Brain microvascular endothelial cell (primary cell): ENCODE measurements at regions not wholly inside any gene's neighbourhood (a gene's known extent, or its start where the extent isn't known, plus 50 kb on each side); places are given as distances from the start of the nearest gene placed in this dataset.
"Not testable (repeated sequence)": the region's sequence is repeated elsewhere in the genome, so short reads cannot be mapped to it uniquely, and the experiment has no call there.

Source experiments
- DNase-seq: peaks from one replicate; pipeline ENCODE4 v3.0.0-alpha.2; 2020
- H3K27ac ChIP-seq: fragments of 250-450 bp; sonication (Bioruptor Pico); 2 replicates; pipeline ENCODE4 v1.5.1; 2020; ENCODE audit warnings: mild to moderate bottlenecking, moderate library complexity
- H3K27me3 ChIP-seq: fragments of 250-450 bp; sonication (Bioruptor Pico); replicated peaks from 2 replicates; pipeline ENCODE4 v1.5.1; 2020; ENCODE audit warnings: mild to moderate bottlenecking
- H3K36me3 ChIP-seq: fragments of 250-450 bp; sonication (Bioruptor Pico); replicated peaks from 2 replicates; pipeline ENCODE4 v1.5.1; 2020; ENCODE audit warnings: mild to moderate bottlenecking
- H3K4me3 ChIP-seq: 2 replicates; pipeline ENCODE4 v1.5.1; 2011; ENCODE audit warnings: low read depth, mild to moderate bottlenecking, control low read depth, low read length, moderate library complexity
- in situ Hi-C: cut with HindIII; loops from 2 replicates; pipeline ENCODE4 v1.10.0; 2017; ENCODE audit warnings: low sequenced_read_pairs, low pct_ligation_motif_present
- TF ChIP-seq, protein P1 (sequence below): IDR thresholded peaks from 2 replicates; pipeline ENCODE4 v1.5.1; 2011; ENCODE audit warnings: low read depth, mild to moderate bottlenecking, moderate library complexity, low read length, control low read depth, inconsistent platforms; ENCODE audit errors: missing control alignments

DNA sequence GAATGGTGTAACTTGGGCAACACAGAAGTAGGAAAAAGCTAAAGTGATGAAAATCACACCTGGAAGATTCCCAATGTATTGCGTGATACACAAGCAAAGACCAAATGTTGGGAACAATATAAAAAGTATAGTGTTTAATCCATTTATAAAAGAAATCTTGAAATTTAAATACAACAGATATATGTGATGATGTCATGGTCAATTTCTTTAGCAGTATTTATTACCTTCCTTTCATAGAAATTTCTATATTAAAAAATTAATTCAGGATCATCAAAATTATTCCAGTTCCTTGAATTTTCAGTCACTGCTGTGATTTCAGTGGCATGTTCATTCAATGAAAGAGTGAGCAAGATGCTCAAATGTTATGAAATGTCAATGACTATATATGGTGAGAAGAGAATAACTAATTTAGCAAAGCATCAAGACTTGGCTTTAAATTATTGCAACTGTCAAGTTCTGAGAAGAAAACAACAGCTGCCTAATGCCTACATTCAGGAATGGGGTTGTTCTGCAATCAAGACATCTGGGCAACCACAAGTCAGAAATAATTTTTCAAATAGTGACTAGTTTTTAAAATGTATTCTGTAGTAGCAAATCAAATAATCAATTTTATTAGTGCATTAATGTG lies 308.8 kb downstream of the SEMA3D start:
- H3K4me3 ChIP-seq: no peak overlapping the region
- TF ChIP-seq, protein P1, sequence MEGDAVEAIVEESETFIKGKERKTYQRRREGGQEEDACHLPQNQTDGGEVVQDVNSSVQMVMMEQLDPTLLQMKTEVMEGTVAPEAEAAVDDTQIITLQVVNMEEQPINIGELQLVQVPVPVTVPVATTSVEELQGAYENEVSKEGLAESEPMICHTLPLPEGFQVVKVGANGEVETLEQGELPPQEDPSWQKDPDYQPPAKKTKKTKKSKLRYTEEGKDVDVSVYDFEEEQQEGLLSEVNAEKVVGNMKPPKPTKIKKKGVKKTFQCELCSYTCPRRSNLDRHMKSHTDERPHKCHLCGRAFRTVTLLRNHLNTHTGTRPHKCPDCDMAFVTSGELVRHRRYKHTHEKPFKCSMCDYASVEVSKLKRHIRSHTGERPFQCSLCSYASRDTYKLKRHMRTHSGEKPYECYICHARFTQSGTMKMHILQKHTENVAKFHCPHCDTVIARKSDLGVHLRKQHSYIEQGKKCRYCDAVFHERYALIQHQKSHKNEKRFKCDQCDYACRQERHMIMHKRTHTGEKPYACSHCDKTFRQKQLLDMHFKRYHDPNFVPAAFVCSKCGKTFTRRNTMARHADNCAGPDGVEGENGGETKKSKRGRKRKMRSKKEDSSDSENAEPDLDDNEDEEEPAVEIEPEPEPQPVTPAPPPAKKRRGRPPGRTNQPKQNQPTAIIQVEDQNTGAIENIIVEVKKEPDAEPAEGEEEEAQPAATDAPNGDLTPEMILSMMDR: no peak
- H3K27me3 ChIP-seq: no peaks in the 10 kb centered on the region
- no peak overlapping the region for H3K27ac ChIP-seq
- DNase-seq: no peak
- H3K36me3 ChIP-seq: no peaks in the 10 kb centered on the region
- in situ Hi-C loops: no loop called here

DNA sequence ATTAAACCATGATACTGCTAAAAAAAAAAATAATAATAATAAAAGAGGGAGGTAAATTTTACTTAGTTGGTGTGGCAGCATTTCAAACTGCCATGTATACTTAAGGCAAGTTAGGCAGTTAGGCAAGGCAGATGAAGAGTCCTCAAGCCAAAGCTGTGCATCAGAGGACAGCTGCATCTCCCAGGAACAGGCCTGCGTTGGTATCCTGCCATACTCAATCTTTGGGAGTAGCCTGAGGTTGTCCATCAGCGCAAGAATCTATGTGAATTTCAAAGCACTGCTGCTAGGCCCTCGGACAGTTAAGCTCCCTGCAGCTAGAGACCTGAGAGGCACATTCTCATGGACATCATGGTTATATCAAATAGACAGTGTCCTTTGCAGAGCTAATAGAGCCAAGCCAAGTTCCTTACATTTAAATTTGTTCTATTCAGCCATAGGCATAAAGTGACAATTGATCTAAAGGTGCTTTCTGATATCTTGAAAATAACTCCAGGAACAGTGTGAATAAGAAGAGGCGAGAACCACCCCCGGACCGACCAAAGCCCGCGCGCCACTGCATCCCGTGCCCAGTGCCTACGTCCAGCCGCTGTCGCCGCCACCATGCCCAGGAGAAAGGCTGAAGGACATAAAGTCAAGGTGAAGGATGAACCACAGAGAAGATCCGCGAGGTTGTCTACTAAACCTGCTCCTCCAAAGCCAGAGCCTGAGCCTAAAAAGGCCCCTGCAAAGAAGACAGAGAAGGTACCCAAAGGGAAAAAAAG lies 310.6 kb downstream of the SEMA3D start:
- no peaks in the 10 kb centered on the region for H3K27me3 ChIP-seq
- no peak overlapping the region for H3K4me3 ChIP-seq
- H3K36me3 ChIP-seq: no peaks in the 10 kb centered on the region
- TF ChIP-seq, protein P1: no peak
- in situ Hi-C loops: no loop called here
- DNase-seq: no peak
- no peak overlapping the region for H3K27ac ChIP-seq

DNA sequence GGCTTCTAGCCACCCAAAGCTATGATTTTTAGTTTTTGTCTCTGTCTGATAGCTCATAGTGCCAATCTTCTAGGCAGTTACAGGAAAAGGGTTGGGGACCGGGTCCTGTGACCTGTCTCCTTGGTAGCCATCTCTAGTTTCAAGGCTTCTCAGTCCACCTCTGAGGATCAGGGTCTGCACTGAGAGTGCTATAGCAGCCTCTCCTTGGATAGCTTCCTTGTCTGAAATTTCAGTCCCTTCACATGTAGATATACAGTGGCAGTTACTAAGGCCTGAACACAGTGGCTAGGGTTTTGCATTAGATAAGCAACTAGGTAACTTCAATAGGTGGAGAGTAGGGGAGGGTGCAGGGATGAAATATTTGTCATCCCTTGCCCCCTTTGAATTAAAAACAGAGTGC lies 321.3 kb downstream of the SEMA3D start:
- H3K4me3 ChIP-seq: no peak overlapping the region
- no peaks in the 10 kb centered on the region for H3K36me3 ChIP-seq
- no peak overlapping the region for H3K27ac ChIP-seq
- in situ Hi-C loops: no loop called here
- no peak for DNase-seq
- TF ChIP-seq, protein P1: no peak
- H3K27me3 ChIP-seq: no peaks in the 10 kb centered on the region

DNA sequence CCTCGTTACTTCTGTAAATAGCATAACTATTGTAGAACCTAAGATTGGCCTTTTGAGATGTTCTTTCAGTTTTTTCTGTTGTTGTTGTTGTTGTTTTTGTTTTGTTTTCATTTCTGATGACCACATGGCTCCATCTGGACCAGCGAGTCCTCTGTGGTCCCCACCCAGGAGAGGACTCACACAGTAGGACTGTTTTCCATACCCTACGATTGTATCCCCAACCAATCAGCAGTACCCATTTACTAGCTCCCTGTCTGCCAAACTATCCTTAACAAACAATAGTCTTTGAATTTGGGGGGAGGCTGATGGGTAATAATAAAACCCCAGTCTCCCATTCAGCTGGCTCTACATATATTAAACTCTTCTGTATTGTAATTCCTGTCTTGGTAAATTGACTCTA lies 329.5 kb downstream of the SEMA3D start:
- in situ Hi-C loops: no loop called here
- TF ChIP-seq, protein P1: no peak
- no peaks in the 10 kb centered on the region for H3K36me3 ChIP-seq
- no peaks in the 10 kb centered on the region for H3K27me3 ChIP-seq
- no peak for DNase-seq
- no peak overlapping the region for H3K4me3 ChIP-seq
- no peak overlapping the region for H3K27ac ChIP-seq

DNA sequence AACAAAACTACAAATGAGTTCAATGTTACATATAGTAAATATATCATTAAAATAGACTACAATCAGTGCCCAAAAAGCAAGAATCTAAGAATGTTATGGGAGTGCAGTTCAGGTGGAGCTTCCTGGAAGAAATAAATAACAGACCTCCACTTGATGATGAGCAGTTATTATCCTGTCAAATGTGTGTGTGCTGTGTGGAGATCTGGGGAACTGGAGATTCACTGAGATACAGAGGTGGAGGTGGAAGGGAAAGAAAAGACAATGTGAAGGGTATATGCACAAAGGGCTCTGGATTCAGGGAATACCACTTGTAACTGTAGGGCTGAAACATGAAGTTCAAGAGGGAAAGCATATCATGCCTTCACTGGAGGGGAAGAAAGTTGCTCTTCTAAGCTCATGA lies 331.1 kb downstream of the SEMA3D start:
- Histone ChIP-seq H3K27ac (no peak overlapping the region), H3K4me3 (no peak overlapping the region), H3K27me3 (no peaks in the 10 kb centered on the region), H3K36me3 (no peaks in the 10 kb centered on the region)
- in situ Hi-C loops: no loop called here
- TF ChIP-seq, protein P1: no peak
- no peak for DNase-seq

DNA sequence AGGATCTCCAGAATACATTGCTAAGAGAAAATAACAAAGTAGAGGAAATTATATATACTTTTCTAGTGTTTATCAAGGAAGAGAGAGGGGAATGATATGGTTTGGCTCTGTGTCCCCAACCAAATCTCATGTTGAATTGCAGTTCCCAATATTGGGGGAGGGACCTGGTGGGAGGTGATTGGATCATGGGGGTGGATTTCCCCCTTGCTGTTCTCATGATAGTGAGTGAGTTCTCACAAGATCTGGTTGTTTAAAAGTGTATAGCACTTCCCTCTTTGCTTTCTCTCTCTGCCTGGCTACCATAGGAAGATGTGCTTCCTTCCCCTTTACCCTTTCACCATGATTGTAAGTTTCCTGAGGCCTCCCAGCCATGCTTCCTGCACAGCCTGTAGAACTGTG lies 337.9 kb downstream of the SEMA3D start:
- H3K36me3 ChIP-seq, DNase-seq, in situ Hi-C loops, H3K27ac ChIP-seq, H3K27me3 ChIP-seq, H3K4me3 ChIP-seq: not testable (repeated sequence)
